ENCODE measurements at regions not wholly inside any gene's neighbourhood (a gene's known extent, or its start where the extent isn't known, plus 50 kb on each side); places are given as distances from the start of the nearest gene placed in this dataset.

GRCh38 chrX:65601530-65602220, 65.8 kb upstream of the MSN start:
- DNase-seq (ENCODE audit: low spot score) = no peak
- in situ Hi-C loops (cut with MboI; ENCODE audit: low sequenced_read_pairs, unreplicated experiment) = no loop called here
- no peak for TF ChIP-seq CTCF (IDR thresholded peaks at IDR 0.05; ENCODE audit: borderline replicate concordance, control extremely low read depth, extremely low read depth, insufficient read depth, missing control alignments)

DNA sequence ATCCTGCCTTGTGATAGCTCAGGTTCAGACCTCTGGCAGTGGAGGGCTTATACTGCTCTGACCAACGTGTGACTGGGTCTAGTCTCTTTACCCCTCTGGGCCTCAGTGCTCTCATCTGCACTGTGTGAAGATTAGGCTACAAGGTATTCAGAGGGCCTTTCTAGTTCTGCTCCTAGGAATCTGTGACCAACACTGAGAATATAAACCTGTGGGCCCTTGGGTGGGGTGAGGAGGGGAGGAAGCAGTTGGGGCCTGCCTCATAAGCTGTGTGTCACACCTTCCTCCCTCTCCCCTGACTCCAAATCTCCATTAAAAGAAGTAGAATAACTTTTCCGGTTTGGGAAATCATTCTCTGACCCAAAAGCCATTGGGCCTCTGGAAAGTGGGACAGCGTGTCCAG, 66.3 kb upstream of the MSN start:
- DNase-seq (ENCODE audit: low spot score) = no peak
- in situ Hi-C loops (cut with MboI; ENCODE audit: low sequenced_read_pairs, unreplicated experiment) = no loop called here

GRCh38 chrX:65600106-65600505, 65.5 kb upstream of the LAS1L start:
- TF ChIP-seq CTCF (IDR thresholded peaks at IDR 0.05; ENCODE audit: borderline replicate concordance, control extremely low read depth, extremely low read depth, insufficient read depth, missing control alignments) = no peak
- DNase-seq (ENCODE audit: low spot score) = no peak
- in situ Hi-C loops (cut with MboI; ENCODE audit: low sequenced_read_pairs, unreplicated experiment) = no loop called here

More for the DNA sequence above, 66.3 kb upstream of the MSN start:
- TF ChIP-seq CTCF (IDR thresholded peaks at IDR 0.05; ENCODE audit: borderline replicate concordance, control extremely low read depth, extremely low read depth, insufficient read depth, missing control alignments) = no peak

DNA sequence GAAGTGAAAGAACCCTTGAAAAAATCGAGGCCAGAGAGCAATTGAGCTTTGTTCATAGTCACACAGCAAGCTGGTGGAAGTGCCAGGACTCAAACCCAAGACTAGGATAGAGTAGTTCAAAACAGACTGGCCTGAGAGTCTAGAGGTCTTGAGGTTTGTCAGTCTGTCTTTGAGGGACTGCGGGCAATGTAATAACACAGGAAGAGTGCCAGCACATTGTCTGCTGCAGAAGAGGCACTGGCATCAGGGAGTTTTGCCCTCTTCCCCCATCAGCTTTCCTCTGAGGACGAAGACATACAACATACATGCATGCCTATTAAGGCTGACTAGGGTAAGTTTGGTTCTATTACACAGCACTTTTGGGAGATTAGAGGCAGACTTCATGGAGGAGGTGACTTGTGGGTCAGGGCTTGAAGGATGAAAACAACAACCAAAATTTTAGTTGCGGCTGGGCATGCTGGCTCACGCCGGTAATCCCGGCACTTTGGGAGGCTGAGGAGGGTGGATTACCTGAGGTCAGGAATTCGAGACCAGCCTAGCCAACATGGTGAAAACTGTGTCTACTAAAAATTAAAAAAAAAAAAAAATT, 64.1 kb upstream of the LAS1L start:
- in situ Hi-C loops (cut with MboI; ENCODE audit: low sequenced_read_pairs, unreplicated experiment) = loop anchor here (10.0 to 25.0 kb wide), 6 partner anchors 136 to 1139 kb away; no protein-coding TSS in a partner anchor
- TF ChIP-seq CTCF (IDR thresholded peaks at IDR 0.05; ENCODE audit: borderline replicate concordance, control extremely low read depth, extremely low read depth, insufficient read depth, missing control alignments) = no peak
- DNase-seq (ENCODE audit: low spot score) = no peak

DNA sequence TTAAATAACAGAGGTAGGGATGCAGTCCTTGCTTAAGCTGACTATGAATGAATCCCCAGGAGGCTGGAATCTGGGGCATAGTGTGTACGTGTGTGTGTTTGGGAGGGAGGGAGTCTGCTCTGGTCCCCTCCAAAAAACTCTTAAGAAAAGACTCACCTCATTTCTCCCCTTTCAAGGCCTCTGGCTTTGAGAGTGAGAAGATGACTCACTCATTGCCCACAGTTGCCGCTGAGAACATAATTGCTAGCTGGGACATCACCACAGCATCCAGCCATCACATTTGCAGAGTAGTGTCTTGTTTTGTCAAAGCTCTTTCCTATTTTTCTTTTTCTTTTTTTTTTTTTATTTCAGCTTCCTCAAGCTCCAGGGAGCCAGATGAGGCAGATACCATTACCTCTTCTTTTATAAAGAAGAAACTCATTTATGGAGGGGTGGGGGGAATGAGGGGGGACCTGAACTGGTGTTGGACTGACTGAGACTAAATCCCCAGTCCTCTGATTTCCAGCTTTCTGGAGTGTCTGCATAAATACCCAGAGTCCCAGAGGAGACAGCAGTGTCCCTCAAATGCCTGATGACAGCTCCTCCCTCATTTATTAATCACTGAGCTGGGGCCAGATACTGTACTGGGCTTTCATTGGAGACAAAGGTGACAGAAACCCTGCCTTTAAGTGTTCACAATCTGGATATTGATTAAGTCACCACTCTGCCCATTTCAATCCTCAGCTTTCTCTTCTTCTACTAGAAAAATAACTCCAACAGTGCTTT, 61.9 kb upstream of the LAS1L start:
- in situ Hi-C loops (cut with MboI; ENCODE audit: low sequenced_read_pairs, unreplicated experiment) = loop anchor here (10.0 to 25.0 kb wide), 6 partner anchors 138 to 1141 kb away; no protein-coding TSS in a partner anchor
- no peak for TF ChIP-seq CTCF (IDR thresholded peaks at IDR 0.05; ENCODE audit: borderline replicate concordance, control extremely low read depth, extremely low read depth, insufficient read depth, missing control alignments)
- peak; percentile 33 for DNase-seq (ENCODE audit: low spot score)

DNA sequence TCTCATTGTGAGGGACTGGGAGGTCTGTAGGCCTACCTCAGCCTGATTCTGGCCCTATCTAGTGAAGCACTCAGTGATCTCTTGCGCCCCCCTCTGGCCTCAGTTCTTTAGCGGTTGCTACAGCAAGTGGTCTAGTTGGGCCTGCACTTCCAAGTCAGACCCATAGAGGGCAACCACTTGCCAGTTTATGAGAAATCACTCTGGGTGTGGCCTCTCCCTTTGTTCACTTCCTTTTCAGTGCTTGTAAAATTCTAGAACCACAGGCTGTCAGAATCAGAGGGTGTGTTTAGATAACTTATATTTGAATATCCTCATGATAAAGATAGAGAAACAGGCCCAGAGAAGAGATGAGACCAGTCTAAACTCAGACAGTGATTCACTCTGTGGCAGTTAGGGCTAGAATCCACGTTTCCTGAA, 60.9 kb upstream of the LAS1L start:
- in situ Hi-C loops (cut with MboI; ENCODE audit: low sequenced_read_pairs, unreplicated experiment) = loop anchor here (10.0 to 25.0 kb wide), 6 partner anchors 139 to 1142 kb away; no protein-coding TSS in a partner anchor
- TF ChIP-seq CTCF (IDR thresholded peaks at IDR 0.05; ENCODE audit: borderline replicate concordance, control extremely low read depth, extremely low read depth, insufficient read depth, missing control alignments) = peak; percentile 98
- peak; percentile 69 for DNase-seq (ENCODE audit: low spot score)

Measured in GM13976 (cell line).